ENCODE measurements at regions not wholly inside any gene's neighbourhood (a gene's known extent, or its start where the extent isn't known, plus 50 kb on each side); places are given as distances from the start of the nearest gene placed in this dataset.
"Not testable (repeated sequence)": the region's sequence is repeated elsewhere in the genome, so short reads cannot be mapped to it uniquely, and the experiment has no call there.

DNA sequence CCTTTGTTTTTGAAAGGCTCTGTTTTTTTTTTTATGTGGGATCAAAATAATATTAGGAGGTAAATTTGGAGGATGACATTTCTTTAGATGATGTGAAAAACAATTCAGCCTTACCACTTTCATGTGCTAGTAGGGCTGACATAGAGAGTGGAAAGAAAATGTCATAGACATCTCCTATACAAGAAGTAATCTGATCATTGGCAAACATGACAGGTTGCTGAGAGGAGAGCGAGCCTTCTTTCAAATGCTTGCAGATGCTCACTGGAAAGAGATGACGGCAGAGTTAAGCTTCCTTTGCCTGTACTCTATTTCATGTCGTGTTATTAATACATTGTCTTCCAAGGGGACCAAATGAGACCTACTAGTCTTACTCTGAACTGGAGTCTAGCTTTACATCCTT, 160.1 kb upstream of the DAP start:
- no peak for DNase-seq (ENCODE audit: low read depth in 2 of 2)

DNA sequence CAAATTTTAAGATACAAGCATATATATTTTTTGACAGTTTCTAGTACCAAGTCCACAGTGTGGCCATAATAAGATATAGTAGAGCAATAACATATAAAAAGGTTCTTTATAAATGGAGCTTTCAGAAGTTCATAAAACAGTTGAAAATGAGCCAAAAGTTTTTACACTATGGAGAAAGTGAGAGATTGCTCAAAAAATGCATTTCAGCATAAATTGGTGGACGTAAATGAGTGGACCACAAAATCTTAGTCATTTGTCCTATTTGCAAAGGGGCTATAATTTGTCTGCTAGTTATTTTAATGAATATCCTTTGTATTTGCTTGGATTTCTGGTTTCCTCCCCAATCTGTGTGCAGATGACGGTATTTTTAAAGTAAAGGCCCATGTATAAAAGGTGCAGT, 159.4 kb upstream of the DAP start:
- no peak for DNase-seq (ENCODE audit: low read depth in 2 of 2)

DNA sequence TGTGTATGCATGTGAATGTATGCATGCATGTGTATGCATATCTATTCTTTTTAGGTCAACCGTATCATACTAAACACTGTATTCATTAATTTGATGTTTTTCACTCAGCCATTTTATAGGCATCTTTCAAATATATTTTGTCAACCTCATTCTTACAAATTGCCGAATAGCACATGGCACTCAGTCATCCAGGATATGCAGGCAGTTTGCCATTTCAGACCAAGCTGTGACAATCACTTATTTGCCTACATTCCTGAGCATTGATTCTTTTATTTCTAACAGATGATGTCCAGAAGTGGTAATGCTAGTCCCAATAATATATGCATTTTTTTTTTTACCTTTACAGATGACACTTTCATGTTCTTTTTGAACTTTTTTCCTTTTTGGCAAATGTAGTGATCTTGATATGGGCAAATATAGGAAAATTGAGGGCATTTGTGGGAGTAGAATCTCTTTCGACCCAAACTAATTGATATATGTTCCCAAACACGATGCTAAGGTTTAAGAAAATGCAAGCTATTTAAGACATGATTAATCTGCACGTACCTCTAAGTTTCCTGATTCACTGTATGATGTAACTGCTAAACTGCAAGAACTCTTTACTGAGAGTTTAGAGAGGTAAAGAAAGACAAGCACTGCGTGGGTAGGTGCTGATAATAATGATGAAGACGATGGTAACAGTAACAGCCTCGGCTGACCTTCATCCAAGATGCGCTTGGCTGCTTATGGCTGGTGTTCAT, 153.9 kb upstream of the DAP start:
- no peak for DNase-seq (ENCODE audit: low read depth in 2 of 2)

- peak; percentile 10 to 43 for DNase-seq (ENCODE audit: low read depth in 2 of 2)
Measured at GRCh38 chr5:10913841-10914240, 152.8 kb upstream of the DAP start.

DNA sequence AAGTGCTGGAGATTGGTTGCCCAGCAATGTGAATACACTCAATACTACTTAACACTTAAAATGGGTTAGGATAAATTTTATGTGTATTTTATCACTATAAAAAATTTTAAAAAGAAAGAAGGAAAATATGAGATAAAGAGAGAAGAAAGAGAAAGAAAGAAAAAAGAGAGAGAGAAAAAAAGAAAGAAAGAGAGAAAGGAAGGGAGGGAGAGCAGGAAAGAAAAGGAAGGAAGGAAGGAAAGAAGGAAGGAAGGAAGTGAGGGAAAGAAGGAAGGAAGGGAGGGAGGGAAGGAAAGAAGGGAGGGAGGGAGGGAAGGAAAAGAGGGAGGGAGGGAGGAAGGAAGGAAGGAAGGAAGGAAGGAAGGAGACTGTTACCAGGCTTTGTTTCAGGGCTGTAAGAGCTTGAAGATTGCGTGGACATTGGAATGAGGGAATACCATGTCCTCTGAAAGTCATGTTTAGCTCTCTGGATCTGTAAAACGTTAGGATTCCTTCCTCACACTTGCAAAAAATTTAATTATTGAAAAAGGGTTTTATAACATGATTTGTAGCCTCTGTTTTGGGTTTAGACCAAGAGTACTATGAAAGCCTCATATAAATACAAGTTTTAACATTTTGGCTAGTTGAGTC, 152.3 kb upstream of the DAP start:
- no peak for DNase-seq (ENCODE audit: low read depth in 2 of 2)

DNA sequence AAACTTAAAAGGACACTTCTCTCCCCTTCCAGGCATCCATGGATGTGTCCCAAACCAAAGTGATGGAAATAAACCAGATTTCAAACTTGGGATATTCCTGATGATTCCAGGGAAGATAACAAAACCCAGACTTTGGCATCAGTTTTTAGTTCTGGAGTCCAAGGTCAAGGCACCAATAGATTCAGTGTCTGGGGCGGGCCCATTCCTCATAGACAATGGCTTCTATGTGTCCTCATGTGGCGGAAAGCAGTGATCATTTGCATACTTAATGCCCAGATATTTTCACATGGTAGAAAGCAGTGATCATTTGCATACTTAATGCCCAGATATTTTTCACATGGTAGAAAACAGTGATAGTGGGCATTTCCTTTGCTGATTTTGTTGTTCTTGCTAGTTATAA, 151.4 kb upstream of the DAP start:
- DNase-seq (ENCODE audit: low read depth in 2 of 2), result no peak

DNA sequence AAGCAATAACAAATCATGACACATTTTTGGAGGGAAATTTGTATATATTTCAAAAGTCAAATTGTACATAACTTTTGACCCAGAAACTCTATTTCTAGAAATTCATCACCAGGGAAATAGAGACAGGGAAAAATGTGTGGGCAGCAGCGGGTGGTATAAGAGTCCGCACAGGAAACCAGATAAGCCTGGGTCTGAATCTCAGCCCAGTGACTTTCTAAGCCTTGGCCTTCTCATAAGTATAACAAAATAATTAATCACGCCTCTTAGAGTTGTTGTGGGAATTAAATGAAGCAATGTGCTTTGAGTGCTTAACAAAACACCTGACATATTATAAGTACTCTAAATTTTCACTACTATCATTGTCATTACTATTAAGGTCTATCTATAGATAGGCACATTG, 149.2 kb upstream of the DAP start:
- DNase-seq (ENCODE audit: low read depth in 2 of 2), result no peak

DNA sequence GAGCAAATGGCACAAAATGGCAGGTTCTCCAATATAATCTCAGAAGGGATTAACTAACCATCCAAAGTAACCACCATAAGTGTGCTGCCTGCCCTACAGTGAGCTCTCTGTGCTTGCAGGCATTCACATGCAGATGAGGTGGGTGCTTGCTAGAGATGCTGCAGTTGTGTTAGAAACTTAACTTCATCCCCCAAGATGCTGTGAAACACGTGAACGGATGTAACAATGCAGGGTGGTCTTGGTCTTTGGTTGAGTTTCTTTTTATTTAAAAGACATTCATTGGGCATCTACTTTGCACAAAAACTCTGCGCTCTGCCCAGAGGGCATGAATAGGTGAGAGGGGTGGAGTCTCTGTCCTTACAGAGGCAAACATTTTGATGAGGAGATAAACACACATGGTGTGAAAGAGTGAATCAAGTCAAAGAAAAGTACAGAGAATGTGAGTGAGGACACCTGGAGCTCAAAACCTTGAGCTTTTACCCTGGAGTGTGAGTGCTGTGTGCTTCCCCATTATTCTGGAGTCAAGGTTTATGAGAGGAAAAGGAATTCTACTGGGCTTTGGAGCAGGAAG, 143.9 kb upstream of the DAP start:
- DNase-seq (ENCODE audit: low read depth in 2 of 2), result no peak

- no peak for DNase-seq (ENCODE audit: low read depth in 2 of 2)
Measured at GRCh38 chr5:10903786-10904560, 142.9 kb upstream of the DAP start.

GRCh38 chr5:10902145-10902544, 141.1 kb upstream of the DAP start:
- peak in 1 of 2 donors; percentile 67 for DNase-seq (ENCODE audit: low read depth in 2 of 2)

DNA sequence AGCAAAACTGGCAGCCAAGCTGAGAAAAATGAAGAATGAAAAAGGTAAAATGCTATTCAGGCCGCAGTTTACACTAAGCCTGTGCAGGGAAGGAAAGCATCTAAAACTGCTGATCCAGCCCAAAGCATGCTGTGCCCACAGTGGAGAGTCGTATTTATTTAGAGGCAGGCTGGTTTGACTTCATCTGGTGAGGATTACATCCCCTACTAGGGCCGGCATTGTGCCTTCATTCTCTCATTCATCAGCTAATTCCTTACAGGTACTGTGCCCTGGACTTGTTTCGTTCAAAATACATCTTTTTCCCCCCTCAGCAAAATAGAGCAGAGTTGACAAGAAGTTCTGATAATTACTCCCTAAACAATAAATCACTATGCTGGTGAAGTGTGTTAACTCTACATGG, 137.5 kb upstream of the DAP start:
- no peak for DNase-seq (ENCODE audit: low read depth in 2 of 2)

DNA sequence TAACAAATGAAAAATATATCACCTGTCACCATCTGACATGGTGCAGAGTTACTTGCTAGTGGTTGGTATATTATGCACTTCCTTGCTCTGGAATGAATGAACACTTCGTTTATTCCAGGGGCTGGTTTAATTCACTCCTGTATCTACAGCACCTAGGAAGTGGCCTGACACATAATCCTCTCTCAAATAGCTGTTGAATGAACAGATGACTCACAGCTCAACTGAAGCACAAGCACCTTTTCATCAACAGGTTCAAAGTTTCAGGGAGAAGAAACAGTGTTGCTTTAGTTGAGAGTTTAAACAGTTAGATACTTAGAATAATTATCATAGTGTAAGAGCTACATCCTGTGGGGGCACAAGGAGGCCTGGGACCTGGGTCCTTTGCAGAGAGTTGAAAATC, 135.0 kb upstream of the DAP start:
- DNase-seq (ENCODE audit: low read depth in 2 of 2), result no peak

GRCh38 chr5:10894445-10895054, 133.5 kb upstream of the DAP start:
- no peak for DNase-seq (ENCODE audit: low read depth in 2 of 2)

DNA sequence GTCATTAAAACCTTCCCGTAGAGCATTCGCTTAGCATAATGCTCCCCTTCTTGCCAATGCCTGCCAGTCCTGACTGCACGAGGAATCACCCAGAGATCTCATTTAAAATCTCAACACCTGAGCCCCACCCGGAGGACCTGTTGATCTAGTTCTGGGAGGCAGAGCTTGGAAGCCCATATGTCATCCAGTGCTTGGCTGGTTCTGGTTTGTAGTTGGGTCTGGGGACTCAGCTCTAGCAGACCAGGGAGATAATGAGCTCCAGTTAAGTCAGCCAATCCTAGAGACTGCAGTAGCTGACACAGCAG, 131.8 kb upstream of the DAP start:
- no peak for DNase-seq (ENCODE audit: low read depth in 2 of 2)

GRCh38 chr5:10892147-10892910, 131.3 kb upstream of the DAP start:
- no peak for DNase-seq (ENCODE audit: low read depth in 2 of 2)

GRCh38 chr5:10891193-10891592, 130.2 kb upstream of the DAP start:
- no peak for DNase-seq (ENCODE audit: low read depth in 2 of 2)

- DNase-seq (ENCODE audit: low read depth in 2 of 2), result no peak
Measured at GRCh38 chr5:10886497-10886896, 125.5 kb upstream of the DAP start.

- no peak for DNase-seq (ENCODE audit: low read depth in 2 of 2)
Measured at GRCh38 chr5:10885026-10885425, 124.0 kb upstream of the DAP start.

- not testable (repeated sequence) for DNase-seq (ENCODE audit: low read depth in 2 of 2)
Measured at GRCh38 chr5:10883945-10884344, 122.9 kb upstream of the DAP start.

- no peak for DNase-seq (ENCODE audit: low read depth in 2 of 2)
Measured at GRCh38 chr5:10880934-10881333, 119.9 kb upstream of the DAP start.

- DNase-seq (ENCODE audit: low read depth in 2 of 2), result not testable (repeated sequence)
Measured at GRCh38 chr5:10876996-10877395, 116.0 kb upstream of the DAP start.

Data from lung microvascular endothelial cell (primary cell).